ENCODE measurements at regions not wholly inside any gene's neighbourhood (a gene's known extent, or its start where the extent isn't known, plus 50 kb on each side); places are given as distances from the start of the nearest gene placed in this dataset.

GRCh38 chr1:193960040-193960439 lies 773.6 kb upstream of the B3GALT2 start:
- TF ChIP-seq, protein P1, sequence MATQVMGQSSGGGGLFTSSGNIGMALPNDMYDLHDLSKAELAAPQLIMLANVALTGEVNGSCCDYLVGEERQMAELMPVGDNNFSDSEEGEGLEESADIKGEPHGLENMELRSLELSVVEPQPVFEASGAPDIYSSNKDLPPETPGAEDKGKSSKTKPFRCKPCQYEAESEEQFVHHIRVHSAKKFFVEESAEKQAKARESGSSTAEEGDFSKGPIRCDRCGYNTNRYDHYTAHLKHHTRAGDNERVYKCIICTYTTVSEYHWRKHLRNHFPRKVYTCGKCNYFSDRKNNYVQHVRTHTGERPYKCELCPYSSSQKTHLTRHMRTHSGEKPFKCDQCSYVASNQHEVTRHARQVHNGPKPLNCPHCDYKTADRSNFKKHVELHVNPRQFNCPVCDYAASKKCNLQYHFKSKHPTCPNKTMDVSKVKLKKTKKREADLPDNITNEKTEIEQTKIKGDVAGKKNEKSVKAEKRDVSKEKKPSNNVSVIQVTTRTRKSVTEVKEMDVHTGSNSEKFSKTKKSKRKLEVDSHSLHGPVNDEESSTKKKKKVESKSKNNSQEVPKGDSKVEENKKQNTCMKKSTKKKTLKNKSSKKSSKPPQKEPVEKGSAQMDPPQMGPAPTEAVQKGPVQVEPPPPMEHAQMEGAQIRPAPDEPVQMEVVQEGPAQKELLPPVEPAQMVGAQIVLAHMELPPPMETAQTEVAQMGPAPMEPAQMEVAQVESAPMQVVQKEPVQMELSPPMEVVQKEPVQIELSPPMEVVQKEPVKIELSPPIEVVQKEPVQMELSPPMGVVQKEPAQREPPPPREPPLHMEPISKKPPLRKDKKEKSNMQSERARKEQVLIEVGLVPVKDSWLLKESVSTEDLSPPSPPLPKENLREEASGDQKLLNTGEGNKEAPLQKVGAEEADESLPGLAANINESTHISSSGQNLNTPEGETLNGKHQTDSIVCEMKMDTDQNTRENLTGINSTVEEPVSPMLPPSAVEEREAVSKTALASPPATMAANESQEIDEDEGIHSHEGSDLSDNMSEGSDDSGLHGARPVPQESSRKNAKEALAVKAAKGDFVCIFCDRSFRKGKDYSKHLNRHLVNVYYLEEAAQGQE (IDR thresholded peaks at IDR 0.05; ENCODE audit: insufficient read depth in 1 of 2, low read depth in 2 of 2, low read length in 2 of 2) = no peak
- no peak for TF ChIP-seq POLR2AphosphoS5 (IDR thresholded peaks at IDR 0.05; ENCODE audit: low read depth, low read length)
- TF ChIP-seq TAF1 (IDR thresholded peaks at IDR 0.05; ENCODE audit: borderline replicate concordance, insufficient read depth, low read length) = no peak
